NT2/D1 (cell line): ENCODE measurements at regions not wholly inside any gene's neighbourhood (a gene's known extent, or its start where the extent isn't known, plus 50 kb on each side); places are given as distances from the start of the nearest gene placed in this dataset.
A peak's percentile ranks its signal among the peaks of the same experiment; 100 is the strongest.

Experiments used
- DNase-seq: peaks from one replicate; pipeline ENCODE4 v3.0.0-alpha.2; 2011; ENCODE audit warnings: low read depth, low spot score
- H3K27me3 ChIP-seq: 2 replicates; pipeline ENCODE4 v1.6.0; 2011; ENCODE audit warnings: mild to moderate bottlenecking; ENCODE audit not compliant: insufficient read length, insufficient read depth
- H3K36me3 ChIP-seq: 2 replicates; pipeline ENCODE4 v1.6.1; 2011; ENCODE audit warnings: mild to moderate bottlenecking, low read length, mixed read lengths; ENCODE audit not compliant: insufficient read depth, insufficient read length
- H3K4me1 ChIP-seq: 2 replicates; pipeline ENCODE4 v1.5.1; 2011; ENCODE audit not compliant: insufficient read depth, insufficient read length
- H3K4me3 ChIP-seq: 2 replicates; pipeline ENCODE4 v1.5.1; 2011; ENCODE audit warnings: low read depth; ENCODE audit not compliant: insufficient read length
- H3K9ac ChIP-seq: 2 replicates; pipeline ENCODE4 v1.6.0; 2011; ENCODE audit warnings: low read depth; ENCODE audit not compliant: insufficient read length
- H3K9me3 ChIP-seq: 2 replicates; pipeline ENCODE4 v1.5.1; 2011; ENCODE audit warnings: mild to moderate bottlenecking, low read length; ENCODE audit not compliant: insufficient read depth
- SUZ12 ChIP-seq: IDR thresholded peaks from 2 replicates; pipeline ENCODE4 v1.6.1; 2011; ENCODE audit not compliant: insufficient read length, insufficient read depth; ENCODE audit errors: extremely low read depth
- YY1 ChIP-seq: IDR thresholded peaks from 2 replicates; pipeline ENCODE4 v1.6.1; 2011; ENCODE audit not compliant: insufficient read length, insufficient read depth
- ZNF274 ChIP-seq: IDR thresholded peaks from 2 replicates; pipeline ENCODE4 v1.6.1; 2011; ENCODE audit warnings: mild to moderate bottlenecking, low read depth, low read length

- Histone ChIP-seq H3K9ac (no peak overlapping the region), H3K4me1 (no peaks in the 10 kb centered on the region), H3K27me3 (no peaks in the 10 kb centered on the region), H3K9me3 (no peaks in the 10 kb centered on the region), H3K36me3 (no peaks in the 10 kb centered on the region), H3K4me3 (no peak overlapping the region)
- TF ChIP-seq ZNF274 (no peak), YY1 (no peak), SUZ12 (no peak)
- DNase-seq, result no peak
Measured at GRCh38 chr3:117170094-117170493, 460.5 kb downstream of the TUSC7 start.

GRCh38 chr3:117171124-117171523 lies 461.5 kb downstream of the TUSC7 start:
- Histone ChIP-seq H3K27me3 (no peaks in the 10 kb centered on the region), H3K4me3 (no peak overlapping the region), H3K9me3 (no peaks in the 10 kb centered on the region), H3K4me1 (no peaks in the 10 kb centered on the region), H3K36me3 (no peaks in the 10 kb centered on the region), H3K9ac (no peak overlapping the region)
- no peak for DNase-seq
- no peak for TF ChIP-seq YY1
- no peak for TF ChIP-seq ZNF274
- TF ChIP-seq SUZ12, result no peak

DNA sequence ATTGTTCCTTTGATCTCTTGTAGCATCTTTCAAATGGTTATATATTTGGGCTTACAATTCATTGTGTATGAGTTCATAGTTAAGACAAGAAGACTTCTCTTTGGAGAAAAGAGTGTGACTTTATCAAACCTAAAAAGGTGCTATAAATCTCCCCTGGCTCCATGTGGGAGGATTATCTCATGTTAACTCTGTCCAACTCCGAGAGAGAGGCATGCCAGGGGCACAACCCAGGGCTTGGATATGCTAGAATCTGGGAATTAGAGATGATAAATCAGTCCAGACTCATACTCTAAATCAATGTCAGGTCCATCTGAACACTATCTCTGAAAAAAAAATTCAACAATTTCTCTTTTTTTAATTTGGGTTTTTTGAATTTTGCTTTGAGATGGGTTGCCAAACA lies 462.8 kb downstream of the TUSC7 start:
- TF ChIP-seq SUZ12 (no peak), YY1 (no peak), ZNF274 (no peak)
- H3K9ac ChIP-seq, result no peak overlapping the region
- no peaks in the 10 kb centered on the region for H3K27me3 ChIP-seq
- no peaks in the 10 kb centered on the region for H3K36me3 ChIP-seq
- no peaks in the 10 kb centered on the region for H3K9me3 ChIP-seq
- H3K4me3 ChIP-seq, result no peak overlapping the region
- H3K4me1 ChIP-seq, result no peaks in the 10 kb centered on the region
- DNase-seq, result no peak

DNA sequence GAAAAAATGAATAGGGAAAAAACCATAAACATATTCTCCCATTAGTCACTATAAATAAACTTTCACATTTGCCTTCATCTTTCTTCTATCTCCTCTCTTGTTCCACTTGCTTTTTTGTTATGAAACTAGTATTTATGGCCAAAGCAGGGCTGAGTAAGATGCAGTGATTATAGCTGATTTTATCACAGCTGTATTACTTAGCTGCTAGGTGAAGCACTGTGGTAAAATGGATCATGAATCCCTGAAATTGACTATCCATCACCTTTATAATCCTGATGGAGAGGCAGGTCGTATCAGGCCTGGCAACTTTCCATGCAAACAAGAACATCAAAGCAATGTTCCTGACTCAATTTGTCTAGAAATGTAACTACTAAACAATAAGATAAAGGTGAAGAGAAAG lies 471.6 kb downstream of the TUSC7 start:
- Histone ChIP-seq H3K9me3 (no peaks in the 10 kb centered on the region), H3K27me3 (no peaks in the 10 kb centered on the region), H3K36me3 (no peaks in the 10 kb centered on the region), H3K4me3 (no peak overlapping the region), H3K4me1 (no peaks in the 10 kb centered on the region), H3K9ac (no peak overlapping the region)
- TF ChIP-seq YY1 (no peak), ZNF274 (no peak), SUZ12 (no peak)
- DNase-seq, result no peak

DNA sequence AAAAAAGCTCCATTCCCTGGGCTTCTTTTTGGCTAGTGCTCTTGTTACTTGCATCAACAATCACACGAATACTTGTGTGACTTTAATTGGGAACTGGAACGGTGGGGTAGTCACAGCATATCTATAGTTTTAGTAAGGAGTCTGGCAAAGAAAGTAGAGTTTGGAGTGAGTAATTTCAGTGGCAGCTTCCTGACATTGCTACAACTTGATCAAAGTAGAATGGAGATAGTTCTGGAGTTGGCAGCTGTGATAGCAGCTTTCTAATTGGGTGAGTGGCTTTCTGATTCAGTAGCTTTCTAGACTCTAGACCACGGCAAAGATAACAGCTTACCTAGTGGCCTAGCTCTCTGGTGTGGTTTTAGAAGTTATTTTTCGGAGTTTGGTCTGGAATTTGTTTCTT lies 475.0 kb downstream of the TUSC7 start:
- TF ChIP-seq ZNF274 (no peak), SUZ12 (no peak)
- H3K36me3 ChIP-seq, result no peaks in the 10 kb centered on the region
- no peak for DNase-seq
- no peaks in the 10 kb centered on the region for H3K27me3 ChIP-seq
- H3K9ac ChIP-seq, result no peak overlapping the region
- H3K9me3 ChIP-seq, result no peaks in the 10 kb centered on the region
- H3K4me3 ChIP-seq, result no peak overlapping the region
- no peaks in the 10 kb centered on the region for H3K4me1 ChIP-seq

DNA sequence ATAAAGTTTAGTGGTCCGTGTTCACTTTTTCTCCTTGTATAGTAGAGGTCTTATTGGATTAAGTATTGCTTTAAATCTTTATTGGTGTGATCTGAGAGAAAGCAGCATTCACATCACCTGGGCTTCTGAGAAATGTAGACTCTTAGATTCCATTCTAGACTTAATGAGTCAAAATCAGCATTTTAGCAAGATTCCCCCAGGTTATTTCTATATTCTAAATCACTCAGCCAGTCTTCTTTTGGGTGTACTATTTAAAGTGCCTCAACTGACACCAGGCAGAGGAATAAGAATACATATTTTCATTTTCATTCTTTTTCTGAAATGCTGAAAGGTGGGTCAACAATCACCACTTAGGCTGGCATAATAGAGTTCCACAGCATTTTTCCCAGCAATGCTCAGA lies 481.7 kb downstream of the TUSC7 start:
- TF ChIP-seq SUZ12, result no peak
- TF ChIP-seq ZNF274, result no peak
- no peak for TF ChIP-seq YY1
- H3K4me1 ChIP-seq, result no peaks in the 10 kb centered on the region
- H3K36me3 ChIP-seq, result no peaks in the 10 kb centered on the region
- no peak overlapping the region for H3K4me3 ChIP-seq
- DNase-seq, result no peak
- H3K27me3 ChIP-seq, result no peaks in the 10 kb centered on the region
- H3K9me3 ChIP-seq, result no peaks in the 10 kb centered on the region
- no peak overlapping the region for H3K9ac ChIP-seq

GRCh38 chr3:117192888-117193287 lies 483.3 kb downstream of the TUSC7 start:
- Histone ChIP-seq H3K4me1 (no peaks in the 10 kb centered on the region), H3K9me3 (no peaks in the 10 kb centered on the region), H3K36me3 (no peaks in the 10 kb centered on the region), H3K9ac (no peak overlapping the region), H3K4me3 (no peak overlapping the region), H3K27me3 (no peaks in the 10 kb centered on the region)
- TF ChIP-seq YY1 (no peak), ZNF274 (no peak), SUZ12 (no peak)
- DNase-seq, result no peak

GRCh38 chr3:117193390-117193789 lies 483.8 kb downstream of the TUSC7 start:
- Histone ChIP-seq H3K9ac (no peak overlapping the region), H3K36me3 (no peaks in the 10 kb centered on the region), H3K4me3 (no peak overlapping the region), H3K27me3 (no peaks in the 10 kb centered on the region), H3K4me1 (no peaks in the 10 kb centered on the region), H3K9me3 (no peaks in the 10 kb centered on the region)
- TF ChIP-seq SUZ12 (no peak), ZNF274 (no peak), YY1 (no peak)
- DNase-seq, result peak; percentile 3
